Esophagus squamous epithelium (tissue), 4 donors: ENCODE measurements at regions not wholly inside any gene's neighbourhood (a gene's known extent, or its start where the extent isn't known, plus 50 kb on each side); places are given as distances from the start of the nearest gene placed in this dataset.

Experiments
- CTCF ChIP-seq, 6 experiments: fragments of 450-650 bp in 4 of 6; fragments of 200-600 bp in 2 of 6; sonication (generic) in 2 of 6; IDR thresholded peaks; one replicate each; pipeline ENCODE4 v1.5.1; 2016 to 2019; ENCODE audit warnings: antibody characterized with exemption in 6 of 6, mild to moderate bottlenecking in 4 of 6, moderate library complexity in 4 of 6
- POLR2A ChIP-seq, 4 donors: fragments of 450-650 bp; IDR thresholded peaks; one replicate each; pipeline ENCODE4 v1.6.1; 2017; ENCODE audit warnings: antibody characterized with exemption in 4 of 4, mild to moderate bottlenecking in 4 of 4, moderate library complexity in 3 of 4

DNA sequence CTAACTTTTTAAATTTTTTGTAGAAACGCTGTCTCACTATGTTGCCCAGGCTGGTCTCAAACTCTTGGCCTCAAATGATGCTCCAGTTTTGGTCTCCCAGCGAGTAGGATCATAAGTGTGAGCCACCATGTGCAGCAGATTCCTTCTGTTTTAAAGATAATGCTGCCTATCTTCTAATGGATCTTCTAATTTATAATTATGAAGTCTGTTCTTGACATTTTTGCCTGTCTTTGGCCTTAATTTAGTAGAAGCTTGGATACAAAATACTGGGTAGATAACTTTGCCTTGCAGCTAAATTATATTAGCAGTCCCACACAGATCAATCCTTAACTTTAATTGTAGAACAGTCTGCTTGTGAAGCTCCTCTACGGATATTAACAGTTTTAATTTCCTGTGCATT lies 566.6 kb upstream of the CDH8 start:
- TF ChIP-seq CTCF (IDR thresholded peaks at IDR 0.05) (no peak), POLR2A (IDR thresholded peaks at IDR 0.05) (no peak)
